Vagina (tissue), 2 donors: ENCODE measurements at regions not wholly inside any gene's neighbourhood (a gene's known extent, or its start where the extent isn't known, plus 50 kb on each side); places are given as distances from the start of the nearest gene placed in this dataset.
"Not testable (repeated sequence)": the region's sequence is repeated elsewhere in the genome, so short reads cannot be mapped to it uniquely, and the experiment has no call there.

ENCODE experiments used
- DNase-seq, 2 donors: peaks; one replicate each; pipeline ENCODE4 v3.0.0-alpha.2; 2017; ENCODE audit errors: extremely low spot score in 2 of 2
- H3K27ac ChIP-seq: fragments of 200-600 bp; sonication (generic); one replicate; pipeline ENCODE4 v1.5.1; 2019
- H3K27me3 ChIP-seq: fragments of 200-600 bp; sonication (generic); one replicate; pipeline ENCODE4 v1.5.1; 2019
- H3K36me3 ChIP-seq, 2 donors: fragments of 200-600 bp; sonication (generic); one replicate each; pipeline ENCODE4 v1.5.1; 2017 to 2019
- H3K4me1 ChIP-seq: fragments of 200-600 bp; sonication (generic); one replicate; pipeline ENCODE4 v1.5.1; 2019
- H3K4me3 ChIP-seq, 2 donors: fragments of 200-600 bp; sonication (generic); 1 replicate in 1 of 2; 2 replicates in 1 of 2; pipeline ENCODE4 v1.5.1; 2016 to 2019
- H3K9me3 ChIP-seq: fragments of 200-600 bp; sonication (generic); one replicate; pipeline ENCODE4 v1.5.1; 2019
- CTCF ChIP-seq, 3 experiments: fragments of 450-650 bp in 2 of 3; fragments of 200-600 bp in 1 of 3; sonication (generic) in 1 of 3; IDR thresholded peaks; one replicate each; pipeline ENCODE4 v1.5.1; 2017 to 2019; ENCODE audit warnings: antibody characterized with exemption in 3 of 3, mild to moderate bottlenecking in 2 of 3, moderate library complexity in 2 of 3
- POLR2A ChIP-seq, 2 donors: fragments of 450-650 bp; IDR thresholded peaks; one replicate each; pipeline ENCODE4 v1.6.1; 2017; ENCODE audit warnings: antibody characterized with exemption in 2 of 2, mild to moderate bottlenecking in 2 of 2, moderate library complexity in 2 of 2
- POLR2AphosphoS5 ChIP-seq, 2 donors: sonication (generic); formaldehyde crosslinking; IDR thresholded peaks; one replicate each; pipeline ENCODE4 v1.9.0; 2017; ENCODE audit warnings: antibody characterized with exemption in 2 of 2, mild to moderate bottlenecking in 2 of 2, low read depth in 1 of 2; ENCODE audit not compliant: insufficient read depth in 1 of 2
- intact Hi-C: fragments of 100-400 bp; cut with DNase I; formaldehyde crosslinking; loops from one replicate; pipeline ENCODE4 v1.15.1; 2023

GRCh38 chr9:115466756-115467155 is 348.8 kb upstream of the TNC start:
- H3K4me1 ChIP-seq: no peaks in the 10 kb centered on the region
- H3K9me3 ChIP-seq: no peaks in the 10 kb centered on the region
- H3K27ac ChIP-seq: no peak overlapping the region
- no peak overlapping the region for H3K4me3 ChIP-seq
- TF ChIP-seq POLR2AphosphoS5 (IDR thresholded peaks at IDR 0.05; ENCODE audit: insufficient read depth in 1 of 2, low read depth in 1 of 2): no peak
- no peak for TF ChIP-seq CTCF (IDR thresholded peaks at IDR 0.05)
- no peak for TF ChIP-seq POLR2A (IDR thresholded peaks at IDR 0.05)
- no peaks in the 10 kb centered on the region for H3K27me3 ChIP-seq
- intact Hi-C loops: no loop called here
- no peaks in the 10 kb centered on the region for H3K36me3 ChIP-seq
- no peak for DNase-seq

- no peak for TF ChIP-seq CTCF (IDR thresholded peaks at IDR 0.05)
- no peak for TF ChIP-seq POLR2AphosphoS5 (IDR thresholded peaks at IDR 0.05; ENCODE audit: insufficient read depth in 1 of 2, low read depth in 1 of 2)
- no peak for TF ChIP-seq POLR2A (IDR thresholded peaks at IDR 0.05)
- intact Hi-C loops: no loop called here
- no peaks in the 10 kb centered on the region for H3K36me3 ChIP-seq
- DNase-seq: no peak
- no peak overlapping the region for H3K4me3 ChIP-seq
- no peaks in the 10 kb centered on the region for H3K27me3 ChIP-seq
- H3K27ac ChIP-seq: no peak overlapping the region
- no peaks in the 10 kb centered on the region for H3K4me1 ChIP-seq
- no peaks in the 10 kb centered on the region for H3K9me3 ChIP-seq
Measured at GRCh38 chr9:115469841-115470240, 351.9 kb upstream of the TNC start.

GRCh38 chr9:115473032-115473431 is 355.1 kb upstream of the TNC start:
- intact Hi-C loops, H3K4me1 ChIP-seq, H3K9me3 ChIP-seq, H3K4me3 ChIP-seq, H3K36me3 ChIP-seq, H3K27ac ChIP-seq, H3K27me3 ChIP-seq, DNase-seq: not testable (repeated sequence)

DNA sequence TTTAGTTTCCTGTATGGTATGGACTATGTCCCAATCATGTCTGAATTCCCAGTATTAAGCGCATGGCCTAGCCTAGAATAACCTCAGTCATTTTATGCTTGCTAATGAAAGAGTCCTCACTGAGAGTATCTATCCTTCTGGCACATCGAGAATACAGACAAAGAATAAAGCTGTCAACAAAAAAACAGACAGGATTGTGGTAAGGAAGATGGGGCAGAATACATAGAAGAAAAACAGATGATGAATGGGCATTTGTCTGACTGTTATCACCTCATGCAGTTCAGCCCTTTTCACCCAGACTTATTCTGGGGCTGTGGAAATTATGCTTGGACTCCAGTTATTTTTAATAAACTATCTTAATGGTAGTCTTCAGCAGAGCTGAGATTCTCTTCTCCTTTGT is 363.8 kb upstream of the TNC start:
- Histone ChIP-seq H3K4me1 (no peaks in the 10 kb centered on the region), H3K36me3 (no peaks in the 10 kb centered on the region), H3K9me3 (no peaks in the 10 kb centered on the region), H3K4me3 (no peak overlapping the region), H3K27me3 (no peaks in the 10 kb centered on the region), H3K27ac (no peak overlapping the region)
- intact Hi-C loops: no loop called here
- TF ChIP-seq CTCF (IDR thresholded peaks at IDR 0.05) (no peak), POLR2AphosphoS5 (IDR thresholded peaks at IDR 0.05; ENCODE audit: insufficient read depth in 1 of 2, low read depth in 1 of 2) (no peak), POLR2A (IDR thresholded peaks at IDR 0.05) (no peak)
- no peak for DNase-seq

GRCh38 chr9:115482747-115483146 is 364.8 kb upstream of the TNC start:
- H3K27me3 ChIP-seq: no peaks in the 10 kb centered on the region
- H3K4me3 ChIP-seq: no peak overlapping the region
- no peak for DNase-seq
- intact Hi-C loops: no loop called here
- H3K27ac ChIP-seq: no peak overlapping the region
- no peaks in the 10 kb centered on the region for H3K36me3 ChIP-seq
- TF ChIP-seq CTCF (IDR thresholded peaks at IDR 0.05) (no peak), POLR2A (IDR thresholded peaks at IDR 0.05) (no peak), POLR2AphosphoS5 (IDR thresholded peaks at IDR 0.05; ENCODE audit: insufficient read depth in 1 of 2, low read depth in 1 of 2) (no peak)
- no peaks in the 10 kb centered on the region for H3K9me3 ChIP-seq
- no peaks in the 10 kb centered on the region for H3K4me1 ChIP-seq

GRCh38 chr9:115492869-115493268 is 374.9 kb upstream of the TNC start:
- no peaks in the 10 kb centered on the region for H3K36me3 ChIP-seq
- intact Hi-C loops: no loop called here

More at GRCh38 chr9:115492869-115493268, 374.9 kb upstream of the TNC start:
- Histone ChIP-seq H3K27ac (no peak overlapping the region), H3K4me1 (no peaks in the 10 kb centered on the region), H3K4me3 (no peak overlapping the region), H3K9me3 (no peaks in the 10 kb centered on the region), H3K27me3 (no peaks in the 10 kb centered on the region)
- no peak for DNase-seq
- TF ChIP-seq POLR2A (IDR thresholded peaks at IDR 0.05) (no peak), CTCF (IDR thresholded peaks at IDR 0.05) (no peak), POLR2AphosphoS5 (IDR thresholded peaks at IDR 0.05; ENCODE audit: insufficient read depth in 1 of 2, low read depth in 1 of 2) (no peak)
